ENCODE measurements at regions not wholly inside any gene's neighbourhood (a gene's known extent, or its start where the extent isn't known, plus 50 kb on each side); places are given as distances from the start of the nearest gene placed in this dataset.

GRCh38 chr13:109642358-109642757 lies 144.0 kb downstream of the IRS2 start:
- TF ChIP-seq CTCF (conservative IDR thresholded peaks at IDR 0.05) = no peak
- no peak for TF ChIP-seq ZFX (IDR thresholded peaks at IDR 0.05)
